ENCODE measurements at regions not wholly inside any gene's neighbourhood (a gene's known extent, or its start where the extent isn't known, plus 50 kb on each side); places are given as distances from the start of the nearest gene placed in this dataset.

- Mint-ChIP-seq H3K36me3 (no peaks in the 10 kb centered on the region), H3K4me1 (no peaks in the 10 kb centered on the region), H3K4me3 (no peak overlapping the region), H3K27me3 (peaks cover 0 to 5% of the 10 kb centered on the region in 2 donors), H3K27ac (no peak overlapping the region), H3K9me3 (no peaks in the 10 kb centered on the region)
- no peak for DNase-seq
- H3K27ac ChIP-seq (ENCODE audit: low read depth, low read length), result no peak overlapping the region
- no peaks in the 10 kb centered on the region for H3K27me3 ChIP-seq (ENCODE audit: insufficient read depth, low read length, poor library complexity, severe bottlenecking)
- no peaks in the 10 kb centered on the region for H3K36me3 ChIP-seq (ENCODE audit: insufficient read depth, low read length)
- ChIA-PET POLR2A (no interaction called here), CTCF (no interaction called here)
- H3K9me3 ChIP-seq (ENCODE audit: low read length), result no peaks in the 10 kb centered on the region
- H3K4me1 ChIP-seq (ENCODE audit: insufficient read depth, low read length), result no peaks in the 10 kb centered on the region
- H3K4me3 ChIP-seq (ENCODE audit: low read length), result no peak overlapping the region
These were observed 57.7 kb upstream of the ZNRF2 start for GRCh38 chr7:30226614-30227268.

- H3K4me1 Mint-ChIP-seq, result no peaks in the 10 kb centered on the region
- CTCF ChIA-PET, result no interaction called here
- Histone ChIP-seq H3K4me3 (ENCODE audit: low read length) (no peak overlapping the region), H3K36me3 (ENCODE audit: insufficient read depth, low read length) (no peaks in the 10 kb centered on the region), H3K27ac (ENCODE audit: low read depth, low read length) (no peak overlapping the region), H3K4me1 (ENCODE audit: insufficient read depth, low read length) (no peaks in the 10 kb centered on the region), H3K27me3 (ENCODE audit: insufficient read depth, low read length, poor library complexity, severe bottlenecking) (no peaks in the 10 kb centered on the region), H3K9me3 (ENCODE audit: low read length) (no peaks in the 10 kb centered on the region)
- H3K4me3 Mint-ChIP-seq, result no peak overlapping the region
- POLR2A ChIA-PET, result no interaction called here
- no peaks in the 10 kb centered on the region for H3K36me3 Mint-ChIP-seq
- no peaks in the 10 kb centered on the region for H3K9me3 Mint-ChIP-seq
- H3K27me3 Mint-ChIP-seq, result peaks cover under 1 to 3% of the 10 kb centered on the region in 2 donors
- DNase-seq, result no peak
- no peak overlapping the region for H3K27ac Mint-ChIP-seq
These were observed 53.1 kb upstream of the ZNRF2 start for GRCh38 chr7:30231271-30231670.

- Mint-ChIP-seq H3K36me3 (no peaks in the 10 kb centered on the region), H3K4me3 (no peak overlapping the region), H3K9me3 (no peaks in the 10 kb centered on the region), H3K4me1 (no peaks in the 10 kb centered on the region), H3K27me3 (peaks cover 8 to 9% of the 10 kb centered on the region in 2 donors), H3K27ac (no peak overlapping the region)
- CTCF ChIA-PET, result no interaction called here
- Histone ChIP-seq H3K4me1 (ENCODE audit: insufficient read depth, low read length) (no peaks in the 10 kb centered on the region), H3K36me3 (ENCODE audit: insufficient read depth, low read length) (no peaks in the 10 kb centered on the region), H3K27me3 (ENCODE audit: insufficient read depth, low read length, poor library complexity, severe bottlenecking) (no peaks in the 10 kb centered on the region), H3K27ac (ENCODE audit: low read depth, low read length) (no peak overlapping the region), H3K4me3 (ENCODE audit: low read length) (no peak overlapping the region), H3K9me3 (ENCODE audit: low read length) (no peaks in the 10 kb centered on the region)
- no peak for DNase-seq
- POLR2A ChIA-PET, result no interaction called here
These were observed 52.0 kb upstream of the ZNRF2 start for GRCh38 chr7:30232391-30232790.

Data from CD8-positive, alpha-beta memory T cell (primary cell).